ENCODE measurements at regions not wholly inside any gene's neighbourhood (a gene's known extent, or its start where the extent isn't known, plus 50 kb on each side); places are given as distances from the start of the nearest gene placed in this dataset.

- H3K27me3 Mint-ChIP-seq (ENCODE audit: low read depth): peaks cover 17% of the 10 kb centered on the region
- POLR2A ChIA-PET: no interaction called here
- no peak for ATAC-seq
Measured at GRCh38 chr3:13125092-13126015, 52.1 kb upstream of the IQSEC1 start.

GRCh38 chr3:13124631-13125030, 51.4 kb upstream of the IQSEC1 start:
- no peak for ATAC-seq
- no peak overlapping the region for H3K27ac Mint-ChIP-seq
- H3K4me3 Mint-ChIP-seq: no peak overlapping the region
- no peaks in the 10 kb centered on the region for H3K36me3 Mint-ChIP-seq (ENCODE audit: low read depth)
- ChIA-PET POLR2A (no interaction called here), CTCF (no interaction called here)
- no peaks in the 10 kb centered on the region for H3K4me1 Mint-ChIP-seq (ENCODE audit: low read depth)
- no peak for DNase-seq
- no peaks in the 10 kb centered on the region for H3K9me3 Mint-ChIP-seq (ENCODE audit: insufficient read depth)
- H3K27me3 Mint-ChIP-seq (ENCODE audit: low read depth): peaks cover 17% of the 10 kb centered on the region

More at GRCh38 chr3:13125092-13126015, 52.1 kb upstream of the IQSEC1 start:
- no peak for DNase-seq
- Mint-ChIP-seq H3K36me3 (ENCODE audit: low read depth) (no peaks in the 10 kb centered on the region), H3K9me3 (ENCODE audit: insufficient read depth) (no peaks in the 10 kb centered on the region), H3K27ac (no peak overlapping the region), H3K4me3 (no peak overlapping the region), H3K4me1 (ENCODE audit: low read depth) (no peaks in the 10 kb centered on the region)
- CTCF ChIA-PET: no interaction called here

- POLR2A ChIA-PET: no interaction called here
- Mint-ChIP-seq H3K27me3 (ENCODE audit: low read depth) (peaks cover 13% of the 10 kb centered on the region), H3K9me3 (ENCODE audit: insufficient read depth) (no peaks in the 10 kb centered on the region), H3K4me3 (no peak overlapping the region), H3K4me1 (ENCODE audit: low read depth) (no peaks in the 10 kb centered on the region), H3K27ac (no peak overlapping the region), H3K36me3 (ENCODE audit: low read depth) (no peaks in the 10 kb centered on the region)
- ATAC-seq: no peak
- CTCF ChIA-PET: no interaction called here
- DNase-seq: no peak
Measured at GRCh38 chr3:13123765-13124164, 50.5 kb upstream of the IQSEC1 start.

DNA sequence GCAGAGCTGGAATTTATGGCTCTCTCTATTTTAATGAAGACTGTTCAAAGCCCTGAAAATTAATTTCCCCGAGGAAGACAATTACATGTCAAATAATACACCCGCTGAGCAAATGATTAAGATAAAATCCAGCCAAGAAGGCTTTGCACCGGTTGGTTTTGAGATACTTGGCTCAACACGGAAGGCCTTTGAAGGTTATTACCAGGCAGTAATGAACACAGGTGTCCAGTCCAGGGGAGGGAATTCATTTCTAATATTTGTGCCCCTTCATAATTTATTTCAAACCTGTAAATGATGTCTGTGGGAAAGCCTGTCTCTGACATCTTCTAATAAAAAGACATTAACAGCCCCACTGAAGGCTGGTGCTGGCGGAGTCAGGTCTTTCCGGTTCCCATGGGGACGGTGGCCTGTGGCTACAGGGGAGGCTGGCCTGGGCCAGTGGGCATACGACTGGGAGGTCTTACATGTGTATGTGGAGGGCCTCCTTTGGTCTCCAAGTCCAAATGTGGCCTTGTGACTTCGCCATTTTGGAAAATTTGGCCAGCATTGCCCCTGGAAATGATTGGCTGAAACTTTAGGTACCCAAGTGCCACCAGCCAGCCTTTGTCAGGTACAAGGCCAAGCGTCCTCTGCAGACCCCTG, 49.9 kb upstream of the IQSEC1 start:
- Mint-ChIP-seq H3K4me3 (no peak overlapping the region), H3K27ac (no peak overlapping the region), H3K4me1 (ENCODE audit: low read depth) (no peaks in the 10 kb centered on the region), H3K36me3 (ENCODE audit: low read depth) (no peaks in the 10 kb centered on the region), H3K27me3 (ENCODE audit: low read depth) (peaks cover 15% of the 10 kb centered on the region), H3K9me3 (ENCODE audit: insufficient read depth) (no peaks in the 10 kb centered on the region)
- CTCF ChIA-PET: no interaction called here
- ATAC-seq (no peak), DNase-seq (no peak)
- POLR2A ChIA-PET: no interaction called here
